ENCODE measurements at regions not wholly inside any gene's neighbourhood (a gene's known extent, or its start where the extent isn't known, plus 50 kb on each side); places are given as distances from the start of the nearest gene placed in this dataset.

- no peak overlapping the region for H3K4me3 ChIP-seq (ENCODE audit: low read depth, low read length)
- TF ChIP-seq CTCF (IDR thresholded peaks at IDR 0.05; ENCODE audit: low read depth, low read length) = no peak
These were observed 130.2 kb upstream of the ATP2B2 start for GRCh38 chr3:10635446-10636076.

GRCh38 chr3:10637342-10637741 is 132.0 kb upstream of the ATP2B2 start:
- no peak overlapping the region for H3K4me3 ChIP-seq (ENCODE audit: low read depth, low read length)
- no peak for TF ChIP-seq CTCF (IDR thresholded peaks at IDR 0.05; ENCODE audit: low read depth, low read length)

GRCh38 chr3:10638466-10638865 is 133.1 kb upstream of the ATP2B2 start:
- TF ChIP-seq CTCF (IDR thresholded peaks at IDR 0.05; ENCODE audit: low read depth, low read length) = no peak
- no peak overlapping the region for H3K4me3 ChIP-seq (ENCODE audit: low read depth, low read length)

GRCh38 chr3:10641760-10642159 is 136.4 kb upstream of the ATP2B2 start:
- no peak for TF ChIP-seq CTCF (IDR thresholded peaks at IDR 0.05; ENCODE audit: low read depth, low read length)
- H3K4me3 ChIP-seq (ENCODE audit: low read depth, low read length) = no peak overlapping the region

GRCh38 chr3:10644189-10644588 is 138.8 kb upstream of the ATP2B2 start:
- TF ChIP-seq CTCF (IDR thresholded peaks at IDR 0.05; ENCODE audit: low read depth, low read length) = no peak

GRCh38 chr3:10645800-10646199 is 140.4 kb upstream of the ATP2B2 start:
- TF ChIP-seq CTCF (IDR thresholded peaks at IDR 0.05; ENCODE audit: low read depth, low read length) = no peak
- H3K4me3 ChIP-seq (ENCODE audit: low read depth, low read length) = no peak overlapping the region

More at GRCh38 chr3:10644189-10644588, 138.8 kb upstream of the ATP2B2 start:
- no peak overlapping the region for H3K4me3 ChIP-seq (ENCODE audit: low read depth, low read length)

- no peak for TF ChIP-seq CTCF (IDR thresholded peaks at IDR 0.05; ENCODE audit: low read depth, low read length)
- no peak overlapping the region for H3K4me3 ChIP-seq (ENCODE audit: low read depth, low read length)
These were observed 141.3 kb upstream of the ATP2B2 start for GRCh38 chr3:10646531-10647335.
